ENCODE measurements at regions not wholly inside any gene's neighbourhood (a gene's known extent, or its start where the extent isn't known, plus 50 kb on each side); places are given as distances from the start of the nearest gene placed in this dataset.
A peak's percentile ranks its signal among the peaks of the same experiment; 100 is the strongest.

DNA sequence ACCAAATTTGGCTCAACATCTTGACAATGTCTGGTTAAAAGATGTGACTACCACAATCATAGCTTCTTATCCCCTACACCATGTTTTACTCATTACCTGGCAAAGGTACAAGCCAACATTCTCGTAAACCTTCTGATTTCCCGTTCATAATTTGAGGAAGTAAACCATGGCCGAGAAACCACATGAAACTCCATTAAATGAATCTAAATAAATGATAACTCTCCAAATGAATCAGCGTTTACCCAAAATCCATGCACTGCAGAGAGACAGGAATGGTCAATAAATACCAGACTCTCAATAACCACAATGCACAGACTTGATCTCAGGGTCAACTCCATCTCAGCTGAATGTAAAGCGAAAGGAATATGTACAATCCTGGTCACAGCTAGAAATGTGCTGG, 125.2 kb downstream of the TYW3 start:
- POLR2A ChIA-PET, result no interaction called here
- H2AFZ ChIP-seq (ENCODE audit: insufficient read depth, low read depth, low read length, poor library complexity, severe bottlenecking), result no peak overlapping the region
- no peak for TF ChIP-seq EZH2 (IDR thresholded peaks at IDR 0.05; ENCODE audit: borderline replicate concordance, insufficient read depth, low read depth, low read length, poor library complexity, severe bottlenecking)
- TF ChIP-seq, protein P1, sequence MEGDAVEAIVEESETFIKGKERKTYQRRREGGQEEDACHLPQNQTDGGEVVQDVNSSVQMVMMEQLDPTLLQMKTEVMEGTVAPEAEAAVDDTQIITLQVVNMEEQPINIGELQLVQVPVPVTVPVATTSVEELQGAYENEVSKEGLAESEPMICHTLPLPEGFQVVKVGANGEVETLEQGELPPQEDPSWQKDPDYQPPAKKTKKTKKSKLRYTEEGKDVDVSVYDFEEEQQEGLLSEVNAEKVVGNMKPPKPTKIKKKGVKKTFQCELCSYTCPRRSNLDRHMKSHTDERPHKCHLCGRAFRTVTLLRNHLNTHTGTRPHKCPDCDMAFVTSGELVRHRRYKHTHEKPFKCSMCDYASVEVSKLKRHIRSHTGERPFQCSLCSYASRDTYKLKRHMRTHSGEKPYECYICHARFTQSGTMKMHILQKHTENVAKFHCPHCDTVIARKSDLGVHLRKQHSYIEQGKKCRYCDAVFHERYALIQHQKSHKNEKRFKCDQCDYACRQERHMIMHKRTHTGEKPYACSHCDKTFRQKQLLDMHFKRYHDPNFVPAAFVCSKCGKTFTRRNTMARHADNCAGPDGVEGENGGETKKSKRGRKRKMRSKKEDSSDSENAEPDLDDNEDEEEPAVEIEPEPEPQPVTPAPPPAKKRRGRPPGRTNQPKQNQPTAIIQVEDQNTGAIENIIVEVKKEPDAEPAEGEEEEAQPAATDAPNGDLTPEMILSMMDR (IDR thresholded peaks at IDR 0.05), result no peak
- Mint-ChIP-seq H3K27me3 (no peaks in the 10 kb centered on the region), H3K4me1 (peaks cover 5% of the 10 kb centered on the region), H3K4me3 (peak overlapping the region; percentile 5), H3K9me3 (ENCODE audit: insufficient read depth) (no peaks in the 10 kb centered on the region), H3K27ac (no peak overlapping the region)
- H4K20me1 ChIP-seq (ENCODE audit: control insufficient read depth, insufficient read depth, low read length, poor library complexity, severe bottlenecking), result no peaks in the 10 kb centered on the region
- 57% methylated on average over 5 of the region's 5 CpGs for WGBS (ENCODE audit: insufficient coverage)
- no peaks in the 10 kb centered on the region for H3K4me1 ChIP-seq (ENCODE audit: control insufficient read depth in 2 of 2, insufficient read depth in 2 of 2, low read length in 2 of 2)
- H3K36me3 ChIP-seq (replicated peaks in 1 of 2; ENCODE audit: control extremely low read depth in 1 of 2, control insufficient read depth in 1 of 2, extremely low read depth in 1 of 2, insufficient read depth in 2 of 2, low read length in 1 of 2), result no peaks in the 10 kb centered on the region
- H3K9ac ChIP-seq (ENCODE audit: low read length), result no peak overlapping the region
- no peak overlapping the region for H3K27ac ChIP-seq (ENCODE audit: low read length in 2 of 2)
- DNase-seq (no peak), ATAC-seq (ENCODE audit: low read depth) (no peak)
- intact Hi-C loops (cut with micrococcal nuclease), result no loop called here
- H3K9me3 ChIP-seq (ENCODE audit: control extremely low read depth in 1 of 3, control insufficient read depth in 2 of 3, insufficient read depth in 1 of 3, low read length in 2 of 3), result peaks cover 0 to 2% (median 1%) of the 10 kb centered on the region in 3 donors
- no peaks in the 10 kb centered on the region for H3K27me3 ChIP-seq (replicated peaks in 1 of 4; ENCODE audit: control extremely low read depth in 1 of 4, control insufficient read depth in 3 of 4, insufficient read depth in 4 of 4, low read length in 3 of 4)
- CTCF ChIA-PET, result no interaction called here
- no peak overlapping the region for H3K4me2 ChIP-seq (replicated peaks; ENCODE audit: low read depth, low read length, poor library complexity, severe bottlenecking)
- H3K79me2 ChIP-seq (ENCODE audit: control insufficient read depth, insufficient read depth, low read length), result no peaks in the 10 kb centered on the region
- no peak overlapping the region for H3K4me3 ChIP-seq (ENCODE audit: control extremely low read depth in 1 of 5, extremely low read depth in 1 of 5, insufficient read depth in 1 of 5, low read depth in 2 of 5, low read length in 4 of 5)

DNA sequence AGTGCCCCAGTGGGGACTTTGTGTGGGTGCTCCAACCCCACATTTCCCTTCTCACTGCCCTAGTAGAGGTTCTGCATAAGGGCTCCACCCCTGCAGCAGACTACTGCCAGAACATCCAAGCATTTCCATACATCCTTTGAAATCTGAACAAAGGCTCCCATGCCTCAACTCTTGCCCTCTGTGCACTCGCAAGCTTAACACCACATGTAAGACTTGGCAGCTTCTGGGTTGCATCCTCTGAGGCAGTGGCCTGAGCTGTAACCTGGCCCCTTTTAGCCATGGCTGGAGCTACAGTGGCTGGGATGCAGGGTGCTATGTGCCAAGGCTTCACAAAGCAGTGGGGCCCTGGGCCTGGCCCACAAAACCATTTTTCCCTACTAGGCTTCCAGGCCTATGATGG, 128.9 kb downstream of the TYW3 start:
- ChIA-PET CTCF (no interaction called here), POLR2A (no interaction called here)
- WGBS (ENCODE audit: insufficient coverage), result 91% methylated on average over 1 of the region's 1 CpG
- H3K27ac Mint-ChIP-seq, result no peak overlapping the region
- H3K4me3 Mint-ChIP-seq, result no peak overlapping the region
- Histone ChIP-seq H3K9me3 (ENCODE audit: control extremely low read depth in 1 of 3, control insufficient read depth in 2 of 3, insufficient read depth in 1 of 3, low read length in 2 of 3) (peaks cover 0 to 10% (median 1%) of the 10 kb centered on the region in 3 donors), H2AFZ (ENCODE audit: insufficient read depth, low read depth, low read length, poor library complexity, severe bottlenecking) (no peak overlapping the region), H3K27me3 (replicated peaks in 1 of 4; ENCODE audit: control extremely low read depth in 1 of 4, control insufficient read depth in 3 of 4, insufficient read depth in 4 of 4, low read length in 3 of 4) (no peaks in the 10 kb centered on the region), H3K79me2 (ENCODE audit: control insufficient read depth, insufficient read depth, low read length) (no peaks in the 10 kb centered on the region), H3K4me1 (ENCODE audit: control insufficient read depth in 2 of 2, insufficient read depth in 2 of 2, low read length in 2 of 2) (no peaks in the 10 kb centered on the region), H3K9ac (ENCODE audit: low read length) (no peak overlapping the region), H3K4me3 (ENCODE audit: control extremely low read depth in 1 of 5, extremely low read depth in 1 of 5, insufficient read depth in 1 of 5, low read depth in 2 of 5, low read length in 4 of 5) (no peak overlapping the region), H4K20me1 (ENCODE audit: control insufficient read depth, insufficient read depth, low read length, poor library complexity, severe bottlenecking) (no peaks in the 10 kb centered on the region), H3K36me3 (replicated peaks in 1 of 2; ENCODE audit: control extremely low read depth in 1 of 2, control insufficient read depth in 1 of 2, extremely low read depth in 1 of 2, insufficient read depth in 2 of 2, low read length in 1 of 2) (no peaks in the 10 kb centered on the region), H3K4me2 (replicated peaks; ENCODE audit: low read depth, low read length, poor library complexity, severe bottlenecking) (no peak overlapping the region), H3K27ac (ENCODE audit: low read length in 2 of 2) (no peak overlapping the region)
- peaks cover 5% of the 10 kb centered on the region for H3K4me1 Mint-ChIP-seq
- peaks cover 14% of the 10 kb centered on the region for H3K9me3 Mint-ChIP-seq (ENCODE audit: insufficient read depth)
- intact Hi-C loops (cut with micrococcal nuclease), result no loop called here
- no peak for TF ChIP-seq EZH2 (IDR thresholded peaks at IDR 0.05; ENCODE audit: borderline replicate concordance, insufficient read depth, low read depth, low read length, poor library complexity, severe bottlenecking)
- TF ChIP-seq, protein P1 (IDR thresholded peaks at IDR 0.05), result no peak
- no peak for ATAC-seq (ENCODE audit: low read depth)
- DNase-seq, result no peak
- H3K27me3 Mint-ChIP-seq, result no peaks in the 10 kb centered on the region

Data from B cell (primary cell).